ELF-1 (cell line): ENCODE measurements at regions not wholly inside any gene's neighbourhood (a gene's known extent, or its start where the extent isn't known, plus 50 kb on each side); places are given as distances from the start of the nearest gene placed in this dataset.
A peak's percentile ranks its signal among the peaks of the same experiment; 100 is the strongest.

ENCODE experiments used
- DNase-seq: peaks from one replicate; pipeline ENCODE4 v3.0.0-alpha.2; 2016; ENCODE audit warnings: low read depth, low spot score

DNA sequence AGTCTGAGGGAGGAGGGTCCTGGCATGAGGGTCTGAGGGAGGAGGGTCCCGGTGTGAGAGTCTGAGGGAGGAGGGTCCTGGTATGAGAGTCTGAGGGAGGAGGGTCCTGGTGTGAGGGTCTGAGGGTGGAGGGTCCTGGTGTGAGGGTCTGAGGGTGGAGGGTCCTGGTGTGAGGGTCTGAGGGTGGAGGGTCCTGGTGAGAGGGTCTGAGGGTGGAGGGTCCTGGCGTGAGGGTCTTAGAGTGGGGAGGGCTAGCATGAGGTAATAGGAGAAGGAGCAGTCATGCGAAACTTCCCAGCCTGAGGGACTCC is 194.8 kb downstream of the TEX29 start:
- DNase-seq: no peak

- DNase-seq: no peak
These were observed 195.2 kb downstream of the TEX29 start for GRCh38 chr13:111515635-111516034.

GRCh38 chr13:111516712-111517640 is 196.5 kb downstream of the TEX29 start:
- DNase-seq: no peak

- no peak for DNase-seq
These were observed 197.2 kb downstream of the TEX29 start for GRCh38 chr13:111517641-111518010.

GRCh38 chr13:111518161-111518792 is 197.8 kb downstream of the TEX29 start:
- peak; percentile 46 for DNase-seq

- DNase-seq: no peak
These were observed 198.6 kb downstream of the TEX29 start for GRCh38 chr13:111519041-111519440.

GRCh38 chr13:111519490-111520170 is 199.2 kb downstream of the TEX29 start:
- DNase-seq: no peak

DNA sequence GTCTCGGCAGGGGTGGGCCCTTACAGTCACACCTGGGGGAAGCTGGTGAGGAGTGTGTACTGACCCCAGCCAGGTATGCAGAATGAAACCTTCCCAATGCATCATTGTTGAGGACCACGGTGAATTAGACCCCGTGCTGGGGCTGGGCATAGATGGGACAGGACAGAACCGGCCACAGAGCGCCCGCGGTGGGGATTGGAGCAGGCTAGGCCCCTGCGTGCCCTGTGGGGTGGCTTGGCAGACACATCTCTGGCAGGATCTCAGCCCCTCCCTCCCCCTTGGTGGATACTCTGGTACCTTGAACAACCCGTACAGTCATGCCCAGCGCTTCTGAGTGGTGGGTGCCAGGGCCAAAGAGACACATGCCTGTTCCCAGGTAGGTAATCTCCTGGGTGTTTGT is 200.6 kb downstream of the TEX29 start:
- DNase-seq: no peak

DNA sequence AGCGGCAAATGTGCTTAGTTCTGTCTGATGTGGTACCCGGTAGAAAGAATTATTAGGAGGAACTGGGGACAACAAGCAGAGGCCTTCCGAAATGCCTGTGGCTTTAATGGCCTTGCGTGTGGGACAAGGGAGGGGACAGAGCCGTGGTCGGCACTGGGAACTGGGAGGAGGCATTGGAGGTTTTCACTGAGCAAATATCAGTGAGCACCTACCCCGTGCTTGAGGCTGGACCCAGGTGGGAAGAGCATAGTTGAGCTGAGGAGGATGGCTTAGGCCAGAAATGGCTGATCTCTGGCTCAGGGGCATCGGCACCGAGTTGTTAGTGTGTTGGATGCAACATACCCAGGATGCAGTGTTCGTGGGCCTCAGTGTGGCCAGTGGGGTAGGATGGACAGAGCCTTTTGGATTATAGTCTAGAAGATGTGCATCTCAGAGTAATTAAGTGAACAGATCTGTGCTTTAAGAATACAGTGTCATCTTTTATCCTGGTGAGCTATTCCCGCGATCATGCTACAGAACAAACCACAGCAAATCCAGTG is 201.3 kb downstream of the TEX29 start:
- DNase-seq: no peak

DNA sequence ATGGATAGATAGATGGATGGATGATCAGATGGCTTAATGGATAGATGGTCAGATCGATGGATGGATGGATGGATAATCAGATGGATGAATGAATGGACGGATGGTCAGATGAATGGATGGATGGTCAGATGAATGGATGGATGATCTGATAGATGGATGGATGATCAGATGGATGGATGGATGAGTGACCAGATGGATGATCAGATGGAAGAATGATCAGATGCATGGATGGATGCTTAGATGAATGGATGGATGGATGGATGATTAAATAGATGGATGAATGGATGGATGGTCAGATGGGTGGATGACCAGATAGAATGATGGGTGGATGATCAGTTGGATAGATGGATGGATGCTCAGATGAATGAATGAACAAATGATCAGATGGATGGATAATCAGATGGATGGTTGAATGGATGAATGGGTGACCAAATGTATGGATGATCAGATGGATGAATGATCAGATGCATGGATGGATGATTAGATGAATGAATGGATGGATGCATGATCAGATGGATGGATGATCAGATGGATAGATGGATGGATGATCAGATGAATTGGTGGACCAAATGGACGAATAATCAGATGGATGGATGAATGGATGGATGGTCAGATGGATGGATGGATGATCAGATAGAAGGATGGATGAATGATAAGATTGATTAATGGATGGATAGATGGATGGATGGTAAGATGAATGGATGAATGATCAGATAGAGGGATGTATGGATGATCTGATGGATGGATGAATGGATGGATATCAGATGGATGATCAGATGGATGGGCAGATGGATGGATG is 205.1 kb downstream of the TEX29 start:
- DNase-seq: no peak

GRCh38 chr13:111526922-111527321 is 206.5 kb downstream of the TEX29 start:
- no peak for DNase-seq

- DNase-seq: no peak
These were observed 207.3 kb downstream of the TEX29 start for GRCh38 chr13:111527614-111528229.

DNA sequence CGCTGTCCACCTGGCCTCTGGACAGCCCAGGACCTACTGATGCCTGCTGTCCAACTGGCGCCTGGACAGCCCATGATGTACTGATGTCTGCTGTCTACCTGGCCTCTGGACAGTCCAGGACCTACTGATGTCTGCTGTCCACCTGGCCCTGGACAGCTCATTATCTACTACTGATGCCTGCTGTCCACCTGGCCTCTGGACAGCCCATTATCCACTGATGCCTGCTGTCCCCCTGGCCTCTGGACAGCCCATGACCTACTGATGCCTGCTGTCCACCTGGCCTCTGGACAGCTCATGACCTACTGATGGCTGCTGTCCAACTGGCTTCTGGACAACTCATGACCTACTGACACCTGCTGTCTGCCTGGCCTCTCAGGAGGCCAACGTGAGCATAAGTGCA is 208.1 kb downstream of the TEX29 start:
- no peak for DNase-seq

DNA sequence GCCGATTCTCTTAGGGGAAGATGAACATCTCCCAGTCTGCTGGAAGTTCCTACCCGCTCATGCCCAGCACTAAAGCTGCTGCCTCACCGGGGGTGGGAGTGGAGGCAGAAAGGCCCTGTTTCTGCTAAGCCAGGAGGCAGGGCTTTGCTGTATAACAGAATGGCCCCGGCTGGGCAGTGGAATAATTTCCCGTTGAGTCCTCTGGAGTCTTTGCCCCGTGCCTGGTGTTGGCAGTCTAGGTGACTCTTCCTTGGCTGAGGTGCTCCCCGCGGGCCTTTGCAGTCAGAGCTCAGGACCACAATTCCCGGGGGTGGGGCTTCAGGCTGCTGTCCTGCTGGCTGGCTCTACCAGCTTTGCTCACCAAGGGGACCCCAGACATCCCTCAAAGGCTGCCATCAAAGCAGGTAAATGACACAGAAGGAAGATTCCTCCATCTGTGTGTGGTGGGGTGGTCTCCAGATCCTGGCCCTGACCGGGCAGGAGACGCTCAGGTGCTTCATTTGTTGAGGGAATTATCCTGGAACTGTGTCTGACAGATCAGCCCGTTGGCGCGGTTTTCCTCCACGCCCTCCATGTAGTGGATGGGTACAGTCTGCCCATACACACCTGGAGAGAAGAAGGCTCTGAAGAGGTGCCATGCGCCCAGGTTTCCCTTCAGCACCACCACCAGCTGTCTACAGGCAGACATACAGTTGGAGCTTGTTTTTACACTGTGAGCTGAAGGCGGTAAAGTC is 209.9 kb downstream of the TEX29 start:
- DNase-seq: no peak

GRCh38 chr13:111531505-111531904 is 211.1 kb downstream of the TEX29 start:
- DNase-seq: no peak

DNA sequence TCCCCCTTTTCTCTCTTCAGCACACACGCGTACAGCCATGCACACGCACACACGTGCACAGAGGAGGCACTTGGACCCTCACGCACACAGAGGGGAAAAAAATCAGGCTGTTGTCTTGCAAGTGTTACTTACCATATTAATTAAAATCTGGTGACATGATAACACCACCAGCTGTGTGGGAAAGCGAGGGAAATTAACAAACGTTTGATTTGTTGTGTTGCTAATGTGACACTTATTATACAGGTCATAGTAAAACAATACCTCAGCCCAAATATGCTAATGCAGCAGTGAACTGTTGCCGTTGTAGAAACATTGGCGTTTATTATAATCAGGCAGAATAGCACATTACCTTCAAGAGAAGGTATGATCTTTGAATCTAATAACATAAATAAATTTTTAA is 211.7 kb downstream of the TEX29 start:
- no peak for DNase-seq

GRCh38 chr13:111533900-111534683 is 213.7 kb downstream of the TEX29 start:
- DNase-seq: no peak

GRCh38 chr13:111534751-111535522 is 214.5 kb downstream of the TEX29 start:
- DNase-seq: peak; percentile 44

DNA sequence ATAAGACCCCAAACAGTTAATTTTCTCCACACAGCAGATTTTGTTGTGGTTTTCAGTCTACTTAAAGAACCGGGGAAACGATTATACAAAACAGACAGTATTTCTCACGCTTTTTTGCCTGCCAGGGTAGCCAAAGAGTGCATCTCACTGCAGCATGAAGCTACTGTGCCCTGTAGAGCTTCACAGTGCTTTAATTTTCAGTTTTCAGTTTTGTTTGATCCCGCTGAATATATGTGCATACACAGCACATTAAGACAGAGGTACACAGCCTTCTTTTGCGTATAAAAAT is 215.0 kb downstream of the TEX29 start:
- no peak for DNase-seq
